ENCODE measurements at regions not wholly inside any gene's neighbourhood (a gene's known extent, or its start where the extent isn't known, plus 50 kb on each side); places are given as distances from the start of the nearest gene placed in this dataset.

DNA sequence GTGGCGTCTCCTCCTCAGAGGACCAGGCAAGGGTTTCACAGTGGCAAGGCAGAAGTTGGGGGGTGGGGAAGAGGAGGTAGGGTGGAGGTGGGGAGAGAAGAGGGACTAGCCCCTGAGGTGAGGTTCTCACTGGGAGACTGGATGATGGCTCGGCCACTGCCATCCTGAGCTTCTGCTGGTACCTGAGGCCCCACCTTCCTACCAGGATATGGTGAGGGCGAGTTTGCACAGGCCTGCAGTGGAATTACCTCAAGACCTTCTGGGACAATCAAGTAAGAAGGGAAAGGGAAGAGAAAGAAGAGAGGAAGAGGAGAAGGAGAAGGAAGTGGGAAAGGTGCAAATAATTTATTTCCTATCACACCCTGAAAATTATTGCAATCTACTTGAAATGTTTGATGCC lies 111.8 kb upstream of the GDF10 start:
- H3K36me3 ChIP-seq (ENCODE audit: insufficient read depth, insufficient read length, low read length), result no peaks in the 10 kb centered on the region
- H3K9me3 ChIP-seq (ENCODE audit: insufficient read depth, low read length), result peaks cover 16% of the 10 kb centered on the region; the same call in 1 of the 2 replicates
- H3K9ac ChIP-seq (ENCODE audit: insufficient read length, low read depth), result no peak overlapping the region
- H3K27me3 ChIP-seq (ENCODE audit: insufficient read depth, insufficient read length), result no peaks in the 10 kb centered on the region
- TF ChIP-seq YY1 (IDR thresholded peaks at IDR 0.05; ENCODE audit: insufficient read depth, insufficient read length), result no peak
- H3K4me3 ChIP-seq (ENCODE audit: insufficient read length, low read depth), result no peak overlapping the region
- no peaks in the 10 kb centered on the region for H3K4me1 ChIP-seq (ENCODE audit: insufficient read depth, insufficient read length)
- no peak for DNase-seq (ENCODE audit: low read depth, low spot score)

DNA sequence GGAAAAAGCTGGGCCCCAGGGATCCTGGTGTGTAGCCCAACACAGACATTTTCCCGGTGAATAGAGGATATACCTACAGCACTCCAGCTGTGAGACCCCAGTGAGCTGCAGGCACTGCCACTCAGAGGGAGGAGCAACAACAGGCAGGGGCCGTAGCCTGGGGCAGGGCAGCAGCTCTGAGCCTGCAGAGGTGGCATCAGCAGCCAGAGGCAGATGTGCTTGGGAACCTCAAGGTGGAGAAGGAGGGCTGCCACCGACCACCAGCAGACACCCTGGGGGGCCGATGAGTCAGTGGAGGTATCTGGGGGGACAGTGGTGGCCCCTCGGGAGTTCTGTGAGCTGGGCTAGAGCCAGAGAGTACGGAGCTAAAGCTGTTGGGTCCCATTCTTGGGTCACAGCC lies 110.2 kb upstream of the GDF10 start:
- no peak for TF ChIP-seq YY1 (IDR thresholded peaks at IDR 0.05; ENCODE audit: insufficient read depth, insufficient read length)
- TF ChIP-seq SUZ12 (IDR thresholded peaks at IDR 0.05; ENCODE audit: extremely low read depth, insufficient read depth, insufficient read length), result no peak
- TF ChIP-seq ZNF274 (IDR thresholded peaks at IDR 0.05; ENCODE audit: low read depth, low read length), result no peak
- no peak for DNase-seq (ENCODE audit: low read depth, low spot score)
- H3K4me3 ChIP-seq (ENCODE audit: insufficient read length, low read depth), result no peak overlapping the region
- H3K4me1 ChIP-seq (ENCODE audit: insufficient read depth, insufficient read length), result no peaks in the 10 kb centered on the region
- no peaks in the 10 kb centered on the region for H3K36me3 ChIP-seq (ENCODE audit: insufficient read depth, insufficient read length, low read length)
- H3K9me3 ChIP-seq (ENCODE audit: insufficient read depth, low read length), result peaks cover 16% of the 10 kb centered on the region; the same call in 1 of the 2 replicates
- no peak overlapping the region for H3K9ac ChIP-seq (ENCODE audit: insufficient read length, low read depth)
- H3K27me3 ChIP-seq (ENCODE audit: insufficient read depth, insufficient read length), result no peaks in the 10 kb centered on the region

DNA sequence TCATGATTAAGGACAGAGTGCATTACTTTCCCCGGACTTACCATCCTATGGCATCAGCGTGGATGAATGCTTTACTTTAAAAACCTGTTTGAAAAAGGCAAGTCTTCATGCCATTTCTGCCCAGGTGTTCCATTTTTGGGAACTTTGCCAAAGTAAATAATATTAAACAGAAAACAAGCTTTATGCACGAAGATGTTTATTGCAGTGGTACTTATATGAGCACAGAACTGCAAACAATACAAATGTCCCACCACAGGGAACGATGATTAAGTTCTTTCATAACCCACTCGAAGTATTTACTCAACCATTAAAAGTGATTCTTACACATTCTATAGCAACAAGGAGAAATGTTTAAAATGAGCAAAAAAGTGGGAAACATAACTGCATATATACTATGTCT lies 109.7 kb upstream of the GDF10 start:
- no peaks in the 10 kb centered on the region for H3K27me3 ChIP-seq (ENCODE audit: insufficient read depth, insufficient read length)
- H3K36me3 ChIP-seq (ENCODE audit: insufficient read depth, insufficient read length, low read length), result no peaks in the 10 kb centered on the region
- peaks cover 16% of the 10 kb centered on the region; the same call in 1 of the 2 replicates for H3K9me3 ChIP-seq (ENCODE audit: insufficient read depth, low read length)
- TF ChIP-seq YY1 (IDR thresholded peaks at IDR 0.05; ENCODE audit: insufficient read depth, insufficient read length) (no peak), SUZ12 (IDR thresholded peaks at IDR 0.05; ENCODE audit: extremely low read depth, insufficient read depth, insufficient read length) (no peak), ZNF274 (IDR thresholded peaks at IDR 0.05; ENCODE audit: low read depth, low read length) (no peak)
- DNase-seq (ENCODE audit: low read depth, low spot score), result no peak
- H3K9ac ChIP-seq (ENCODE audit: insufficient read length, low read depth), result no peak overlapping the region
- no peaks in the 10 kb centered on the region for H3K4me1 ChIP-seq (ENCODE audit: insufficient read depth, insufficient read length)
- no peak overlapping the region for H3K4me3 ChIP-seq (ENCODE audit: insufficient read length, low read depth)

DNA sequence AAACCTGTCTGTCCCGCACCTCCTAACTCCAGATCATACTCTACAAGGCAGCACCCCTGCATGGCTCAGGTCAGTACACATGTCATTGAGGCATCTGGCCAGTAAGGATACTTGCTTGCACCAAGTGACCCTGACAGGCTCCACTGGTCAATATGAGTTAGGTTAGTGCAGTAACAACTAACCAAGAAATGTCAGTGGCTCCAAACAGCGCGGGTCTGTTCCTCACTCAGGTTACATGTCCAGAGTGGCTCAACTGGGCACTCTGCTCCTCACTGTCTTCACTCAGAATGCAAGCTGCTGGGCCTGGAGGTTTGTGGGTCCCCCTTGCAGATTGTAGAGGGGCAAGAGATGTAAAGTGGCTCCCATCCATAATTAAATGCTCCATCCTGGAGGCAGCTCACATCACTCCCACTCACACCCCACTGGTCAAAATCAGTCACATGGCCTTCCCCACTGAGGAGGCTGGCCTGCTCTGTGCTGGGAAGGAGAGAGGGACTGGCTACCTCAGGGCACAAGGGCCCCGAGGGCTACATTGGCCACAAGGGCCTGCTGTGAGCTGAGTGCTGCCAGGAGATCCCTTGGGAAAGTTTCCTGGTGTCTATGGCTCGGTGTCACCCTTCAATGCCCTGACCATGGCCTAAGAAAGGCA lies 109.1 kb upstream of the GDF10 start:
- no peaks in the 10 kb centered on the region for H3K36me3 ChIP-seq (ENCODE audit: insufficient read depth, insufficient read length, low read length)
- no peaks in the 10 kb centered on the region for H3K4me1 ChIP-seq (ENCODE audit: insufficient read depth, insufficient read length)
- H3K9ac ChIP-seq (ENCODE audit: insufficient read length, low read depth), result no peak overlapping the region
- no peak for DNase-seq (ENCODE audit: low read depth, low spot score)
- H3K27me3 ChIP-seq (ENCODE audit: insufficient read depth, insufficient read length), result no peaks in the 10 kb centered on the region
- no peak overlapping the region for H3K4me3 ChIP-seq (ENCODE audit: insufficient read length, low read depth)
- no peak for TF ChIP-seq YY1 (IDR thresholded peaks at IDR 0.05; ENCODE audit: insufficient read depth, insufficient read length)
- H3K9me3 ChIP-seq (ENCODE audit: insufficient read depth, low read length), result peaks cover 16% of the 10 kb centered on the region; the same call in 1 of the 2 replicates

DNA sequence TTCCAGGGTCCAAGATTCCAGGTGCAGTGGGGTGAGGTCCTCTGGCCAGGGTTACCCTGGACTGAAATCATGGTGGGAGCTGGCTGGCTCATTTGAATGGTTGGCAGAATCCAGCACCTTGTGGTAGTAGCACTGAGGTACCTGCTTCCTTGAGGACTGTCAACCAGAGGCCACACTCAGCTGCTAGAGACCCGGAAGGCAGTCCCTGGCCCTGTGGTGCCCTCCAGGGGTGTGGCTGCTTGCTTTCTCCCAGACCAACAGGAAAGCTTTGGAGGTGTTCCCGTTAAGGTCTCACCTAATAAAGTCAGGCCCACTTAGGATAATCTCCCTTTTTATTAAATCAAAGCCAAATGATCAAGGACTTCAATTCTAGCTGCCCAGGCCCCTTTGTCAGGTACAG lies 107.7 kb upstream of the GDF10 start:
- no peak for DNase-seq (ENCODE audit: low read depth, low spot score)
- Histone ChIP-seq H3K9me3 (ENCODE audit: insufficient read depth, low read length) (peaks cover 16% of the 10 kb centered on the region; the same call in 1 of the 2 replicates), H3K4me3 (ENCODE audit: insufficient read length, low read depth) (no peak overlapping the region), H3K27me3 (ENCODE audit: insufficient read depth, insufficient read length) (no peaks in the 10 kb centered on the region), H3K36me3 (ENCODE audit: insufficient read depth, insufficient read length, low read length) (no peaks in the 10 kb centered on the region), H3K4me1 (ENCODE audit: insufficient read depth, insufficient read length) (no peaks in the 10 kb centered on the region), H3K9ac (ENCODE audit: insufficient read length, low read depth) (no peak overlapping the region)
- TF ChIP-seq YY1 (IDR thresholded peaks at IDR 0.05; ENCODE audit: insufficient read depth, insufficient read length) (no peak), SUZ12 (IDR thresholded peaks at IDR 0.05; ENCODE audit: extremely low read depth, insufficient read depth, insufficient read length) (no peak), ZNF274 (IDR thresholded peaks at IDR 0.05; ENCODE audit: low read depth, low read length) (no peak)

DNA sequence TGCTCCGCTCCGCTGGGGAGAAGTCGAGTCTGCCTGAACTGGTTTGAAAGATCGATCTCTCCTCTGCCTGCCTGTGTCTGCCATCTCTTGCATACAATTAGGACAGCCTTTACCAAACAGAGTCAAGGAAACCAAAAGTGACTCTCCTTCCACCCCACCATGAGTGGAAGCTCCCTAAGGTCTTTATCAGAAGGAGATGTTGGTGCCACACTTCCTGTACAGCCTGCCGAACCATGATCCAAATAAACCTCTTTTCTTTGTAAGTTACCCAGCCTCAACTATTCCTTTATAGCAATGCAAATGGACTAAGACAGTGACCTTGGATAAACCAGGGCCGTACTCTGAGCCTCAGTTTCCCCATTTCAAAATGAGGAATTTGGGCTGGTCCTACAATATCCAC lies 106.3 kb upstream of the GDF10 start:
- no peak for TF ChIP-seq SUZ12 (IDR thresholded peaks at IDR 0.05; ENCODE audit: extremely low read depth, insufficient read depth, insufficient read length)
- no peak for TF ChIP-seq YY1 (IDR thresholded peaks at IDR 0.05; ENCODE audit: insufficient read depth, insufficient read length)
- no peak for TF ChIP-seq ZNF274 (IDR thresholded peaks at IDR 0.05; ENCODE audit: low read depth, low read length)
- DNase-seq (ENCODE audit: low read depth, low spot score), result no peak
- Histone ChIP-seq H3K4me3 (ENCODE audit: insufficient read length, low read depth) (no peak overlapping the region), H3K4me1 (ENCODE audit: insufficient read depth, insufficient read length) (no peaks in the 10 kb centered on the region), H3K9me3 (ENCODE audit: insufficient read depth, low read length) (peaks cover 16% of the 10 kb centered on the region; the same call in 1 of the 2 replicates), H3K36me3 (ENCODE audit: insufficient read depth, insufficient read length, low read length) (no peaks in the 10 kb centered on the region), H3K9ac (ENCODE audit: insufficient read length, low read depth) (no peak overlapping the region), H3K27me3 (ENCODE audit: insufficient read depth, insufficient read length) (no peaks in the 10 kb centered on the region)

DNA sequence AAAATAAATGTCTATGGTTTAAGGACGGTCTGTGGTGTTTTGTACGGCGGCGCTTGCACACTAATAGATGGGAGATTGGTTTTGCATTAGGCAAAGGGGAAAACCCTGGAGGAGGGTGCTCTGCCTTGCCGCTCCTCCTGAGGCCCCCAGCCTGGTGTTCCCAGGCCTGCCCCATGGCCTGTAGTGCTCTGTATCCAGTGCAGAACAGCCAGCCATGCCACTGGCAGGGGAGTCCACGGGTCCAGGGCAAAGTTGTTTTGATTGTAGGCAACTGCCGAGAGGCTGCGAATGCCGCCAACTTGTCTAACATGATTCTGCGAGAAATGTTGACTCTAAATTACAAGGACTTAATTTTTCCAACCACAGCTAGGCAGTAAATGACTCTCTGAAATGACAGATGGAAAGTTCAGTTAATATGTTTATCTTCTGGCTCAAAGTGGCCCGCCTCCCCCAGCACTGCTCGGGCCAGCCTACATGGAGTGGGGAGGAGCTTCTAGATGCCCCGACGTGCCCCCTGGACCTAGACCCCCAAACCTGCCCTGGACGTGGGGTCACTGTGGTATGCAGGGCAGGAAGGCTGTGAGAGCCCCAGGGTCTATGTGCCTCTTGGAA lies 104.6 kb upstream of the GDF10 start:
- Histone ChIP-seq H3K9me3 (ENCODE audit: insufficient read depth, low read length) (no peaks in the 10 kb centered on the region), H3K9ac (ENCODE audit: insufficient read length, low read depth) (no peak overlapping the region)

More for the DNA sequence above, 104.6 kb upstream of the GDF10 start:
- Histone ChIP-seq H3K36me3 (ENCODE audit: insufficient read depth, insufficient read length, low read length) (no peaks in the 10 kb centered on the region), H3K4me1 (ENCODE audit: insufficient read depth, insufficient read length) (no peaks in the 10 kb centered on the region), H3K27me3 (ENCODE audit: insufficient read depth, insufficient read length) (no peaks in the 10 kb centered on the region), H3K4me3 (ENCODE audit: insufficient read length, low read depth) (no peak overlapping the region)
- no peak for DNase-seq (ENCODE audit: low read depth, low spot score)
- TF ChIP-seq ZNF274 (IDR thresholded peaks at IDR 0.05; ENCODE audit: low read depth, low read length) (no peak), SUZ12 (IDR thresholded peaks at IDR 0.05; ENCODE audit: extremely low read depth, insufficient read depth, insufficient read length) (no peak), YY1 (IDR thresholded peaks at IDR 0.05; ENCODE audit: insufficient read depth, insufficient read length) (no peak)

All from NT2/D1 (cell line).